Breast epithelium (tissue), 4 donors: ENCODE measurements at regions not wholly inside any gene's neighbourhood (a gene's known extent, or its start where the extent isn't known, plus 50 kb on each side); places are given as distances from the start of the nearest gene placed in this dataset.

Source experiments
- DNase-seq, 2 donors: peaks; one replicate each; pipeline ENCODE4 v3.0.0-alpha.2; 2019; ENCODE audit warnings: low spot score in 2 of 2
- H3K27ac ChIP-seq, 2 donors: fragments of 200-600 bp; sonication (generic) in 1 of 2; one replicate each; pipeline ENCODE4 v1.5.1; 2016 to 2019; ENCODE audit warnings: mild to moderate bottlenecking in 1 of 2
- H3K27me3 ChIP-seq, 2 donors: fragments of 200-600 bp; sonication (generic) in 1 of 2; one replicate each; pipeline versions ENCODE4 v1.5.1 to v1.6.0; 2017 to 2019; ENCODE audit warnings: control low read depth in 1 of 2, mild to moderate bottlenecking in 1 of 2
- H3K36me3 ChIP-seq: fragments of 200-600 bp; one replicate; pipeline ENCODE4 v1.5.1; 2019
- H3K4me1 ChIP-seq, 2 donors: fragments of 200-600 bp; sonication (generic); one replicate each; pipeline ENCODE4 v1.5.1; 2016 to 2019; ENCODE audit warnings: control low read depth in 1 of 2
- H3K4me3 ChIP-seq, 3 donors: fragments of 200-600 bp; sonication (generic); 1 replicate in 2 of 3; 2 replicates in 1 of 3; pipeline ENCODE4 v1.5.1; 2016 to 2019; ENCODE audit warnings: mild to moderate bottlenecking in 3 of 3, moderate library complexity in 2 of 3
- H3K9me3 ChIP-seq, 2 donors: fragments of 200-600 bp; sonication (generic) in 1 of 2; one replicate each; pipeline ENCODE4 v1.5.1; 2016 to 2019; ENCODE audit warnings: control low read depth in 1 of 2
- POLR2A ChIP-seq: fragments of 450-650 bp; IDR thresholded peaks from one replicate; pipeline ENCODE4 v1.6.1; 2016; ENCODE audit warnings: antibody characterized with exemption, mild to moderate bottlenecking, moderate library complexity
- POLR2AphosphoS5 ChIP-seq, 3 donors: sonication (generic); formaldehyde crosslinking; IDR thresholded peaks; one replicate each; pipeline ENCODE4 v1.6.1; 2017; ENCODE audit warnings: antibody characterized with exemption in 3 of 3
- intact Hi-C: fragments of 100-400 bp; cut with DNase I; formaldehyde crosslinking; loops from one replicate; pipeline ENCODE4 v1.15.1; 2023; ENCODE audit warnings: low total_unique reads
- TF ChIP-seq, protein P1 (sequence below), 3 donors: fragments of 450-650 bp; IDR thresholded peaks; one replicate each; pipeline ENCODE4 v1.5.1; 2016 to 2017; ENCODE audit warnings: antibody characterized with exemption in 3 of 3, mild to moderate bottlenecking in 3 of 3, moderate library complexity in 3 of 3

DNA sequence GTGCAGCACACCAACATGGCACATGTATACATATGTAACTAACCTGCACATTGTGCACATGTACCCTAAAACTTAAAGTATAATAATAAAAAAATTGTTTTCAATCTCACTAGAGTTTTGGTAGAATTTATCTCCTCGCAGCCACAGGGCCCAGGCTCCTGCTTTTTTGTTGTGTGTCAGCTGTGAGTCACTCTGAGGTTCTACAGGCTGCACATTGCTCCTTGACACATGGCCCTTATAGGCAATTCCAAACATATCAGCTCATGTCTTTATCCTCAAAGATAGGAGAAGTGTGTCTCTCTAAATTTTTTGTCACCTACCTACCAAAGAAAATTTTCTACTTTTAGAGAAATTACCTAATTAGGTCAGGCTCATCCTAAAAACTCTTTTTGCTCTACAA lies 252.1 kb upstream of the ADGRL3 start:
- intact Hi-C loops: no loop called here
- no peak overlapping the region for H3K4me3 ChIP-seq
- H3K27ac ChIP-seq: no peak overlapping the region
- TF ChIP-seq POLR2A (no peak), POLR2AphosphoS5 (IDR thresholded peaks at IDR 0.05) (no peak)
- TF ChIP-seq, protein P1, sequence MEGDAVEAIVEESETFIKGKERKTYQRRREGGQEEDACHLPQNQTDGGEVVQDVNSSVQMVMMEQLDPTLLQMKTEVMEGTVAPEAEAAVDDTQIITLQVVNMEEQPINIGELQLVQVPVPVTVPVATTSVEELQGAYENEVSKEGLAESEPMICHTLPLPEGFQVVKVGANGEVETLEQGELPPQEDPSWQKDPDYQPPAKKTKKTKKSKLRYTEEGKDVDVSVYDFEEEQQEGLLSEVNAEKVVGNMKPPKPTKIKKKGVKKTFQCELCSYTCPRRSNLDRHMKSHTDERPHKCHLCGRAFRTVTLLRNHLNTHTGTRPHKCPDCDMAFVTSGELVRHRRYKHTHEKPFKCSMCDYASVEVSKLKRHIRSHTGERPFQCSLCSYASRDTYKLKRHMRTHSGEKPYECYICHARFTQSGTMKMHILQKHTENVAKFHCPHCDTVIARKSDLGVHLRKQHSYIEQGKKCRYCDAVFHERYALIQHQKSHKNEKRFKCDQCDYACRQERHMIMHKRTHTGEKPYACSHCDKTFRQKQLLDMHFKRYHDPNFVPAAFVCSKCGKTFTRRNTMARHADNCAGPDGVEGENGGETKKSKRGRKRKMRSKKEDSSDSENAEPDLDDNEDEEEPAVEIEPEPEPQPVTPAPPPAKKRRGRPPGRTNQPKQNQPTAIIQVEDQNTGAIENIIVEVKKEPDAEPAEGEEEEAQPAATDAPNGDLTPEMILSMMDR (IDR thresholded peaks at IDR 0.05): no peak
- peaks cover 0 to 15% of the 10 kb centered on the region in 2 donors for H3K9me3 ChIP-seq
- H3K36me3 ChIP-seq: peaks cover 3% of the 10 kb centered on the region
- H3K4me1 ChIP-seq: no peaks in the 10 kb centered on the region
- no peaks in the 10 kb centered on the region for H3K27me3 ChIP-seq
- no peak for DNase-seq

DNA sequence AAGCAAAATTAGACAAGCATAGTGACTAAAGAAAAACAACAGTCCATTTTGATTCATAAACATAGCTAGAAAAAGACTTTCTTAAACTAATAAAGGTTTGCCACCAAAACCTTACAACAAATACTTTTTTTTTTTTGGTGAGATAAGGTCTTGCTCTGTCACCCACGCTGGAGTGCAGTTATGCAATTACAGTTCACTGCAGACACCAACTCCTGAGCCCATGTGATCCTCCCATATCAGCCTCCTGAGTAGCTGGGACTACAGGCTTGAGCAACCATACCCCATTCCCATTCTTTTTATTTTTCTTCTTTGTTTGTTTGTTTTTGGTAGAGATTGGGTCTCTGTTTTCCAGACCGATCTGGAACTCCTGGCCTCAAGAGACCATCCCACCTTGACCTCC lies 247.2 kb upstream of the ADGRL3 start:
- Histone ChIP-seq H3K4me1 (no peaks in the 10 kb centered on the region), H3K4me3 (no peak overlapping the region), H3K36me3 (peaks cover 3% of the 10 kb centered on the region), H3K27ac (no peak overlapping the region), H3K27me3 (no peaks in the 10 kb centered on the region), H3K9me3 (no peaks in the 10 kb centered on the region)
- DNase-seq: no peak
- intact Hi-C loops: no loop called here
- TF ChIP-seq, protein P1 (IDR thresholded peaks at IDR 0.05): no peak
- no peak for TF ChIP-seq POLR2AphosphoS5 (IDR thresholded peaks at IDR 0.05)
- no peak for TF ChIP-seq POLR2A

DNA sequence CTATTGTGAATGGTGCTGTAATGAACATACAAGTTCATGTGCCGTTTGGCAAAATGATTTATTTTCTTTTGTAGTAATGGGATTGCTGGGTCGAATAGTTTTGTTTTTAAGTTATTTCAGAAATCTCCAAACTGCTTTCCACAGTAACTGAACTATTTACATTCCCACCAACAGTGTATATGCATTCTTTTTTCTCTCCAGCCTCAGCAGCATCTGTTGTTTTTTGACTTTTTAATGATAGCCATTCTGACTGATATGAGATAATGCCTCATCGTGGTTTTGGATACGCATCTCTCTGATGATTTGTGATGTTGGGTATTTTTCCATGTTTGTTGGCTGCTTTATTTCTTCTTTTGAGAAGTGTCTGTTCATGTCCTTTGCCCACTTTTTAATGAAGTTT lies 246.3 kb upstream of the ADGRL3 start:
- Histone ChIP-seq H3K4me3 (no peak overlapping the region), H3K36me3 (peaks cover 3% of the 10 kb centered on the region), H3K27me3 (no peaks in the 10 kb centered on the region), H3K9me3 (no peaks in the 10 kb centered on the region), H3K27ac (no peak overlapping the region), H3K4me1 (no peaks in the 10 kb centered on the region)
- no peak for DNase-seq
- TF ChIP-seq POLR2A (no peak), POLR2AphosphoS5 (IDR thresholded peaks at IDR 0.05) (no peak)
- TF ChIP-seq, protein P1 (IDR thresholded peaks at IDR 0.05): no peak
- intact Hi-C loops: no loop called here

DNA sequence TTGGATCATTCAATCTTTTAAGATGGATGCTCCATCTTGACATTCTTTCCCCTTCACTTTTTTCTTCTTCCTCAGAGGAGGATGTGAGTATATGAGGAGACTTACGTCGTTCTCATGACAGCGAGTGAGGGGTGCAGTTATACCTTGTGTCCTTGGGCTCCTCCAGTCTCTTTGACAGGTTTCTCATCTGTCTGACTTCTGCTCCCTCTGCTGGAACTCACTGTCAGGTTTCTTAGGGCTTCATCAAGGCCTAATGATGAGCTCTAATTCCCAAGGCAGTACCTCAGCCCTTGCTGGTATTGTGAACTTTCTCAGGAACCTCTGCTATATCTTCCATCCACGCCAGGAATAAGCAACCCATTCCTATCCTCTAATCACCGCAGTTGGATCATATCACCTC lies 237.8 kb upstream of the ADGRL3 start:
- Histone ChIP-seq H3K27ac (no peak overlapping the region), H3K9me3 (no peaks in the 10 kb centered on the region), H3K36me3 (no peaks in the 10 kb centered on the region), H3K27me3 (no peaks in the 10 kb centered on the region), H3K4me1 (no peaks in the 10 kb centered on the region), H3K4me3 (no peak overlapping the region)
- no peak for DNase-seq
- TF ChIP-seq, protein P1 (IDR thresholded peaks at IDR 0.05): no peak
- TF ChIP-seq POLR2A: no peak
- no peak for TF ChIP-seq POLR2AphosphoS5 (IDR thresholded peaks at IDR 0.05)
- intact Hi-C loops: no loop called here

DNA sequence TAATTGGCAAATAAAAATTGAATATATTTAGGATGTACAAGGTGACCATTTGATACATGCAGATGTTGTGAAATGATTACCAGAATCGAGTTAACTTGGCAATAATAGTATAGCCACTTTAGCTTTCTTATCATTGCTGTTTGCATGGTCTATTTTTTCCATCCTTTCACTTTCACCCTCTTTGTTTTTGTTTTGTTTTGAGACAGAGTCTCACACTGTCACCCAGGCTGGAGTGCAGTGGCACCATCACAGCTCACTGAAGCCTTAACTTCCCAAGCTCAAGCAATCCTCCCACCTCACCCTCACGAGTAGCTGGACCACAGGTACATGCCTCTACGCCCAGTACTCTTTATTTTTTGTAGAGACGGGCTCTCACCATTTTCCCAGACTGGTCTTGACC lies 218.6 kb upstream of the ADGRL3 start:
- Histone ChIP-seq H3K9me3 (peaks cover 5 to 14% of the 10 kb centered on the region in 2 donors), H3K4me1 (no peaks in the 10 kb centered on the region), H3K36me3 (no peaks in the 10 kb centered on the region), H3K27me3 (no peaks in the 10 kb centered on the region), H3K4me3 (no peak overlapping the region), H3K27ac (no peak overlapping the region)
- intact Hi-C loops: no loop called here
- TF ChIP-seq POLR2AphosphoS5 (IDR thresholded peaks at IDR 0.05): no peak
- no peak for TF ChIP-seq POLR2A
- TF ChIP-seq, protein P1 (IDR thresholded peaks at IDR 0.05): no peak
- DNase-seq: no peak
